Thyroid gland (tissue), 4 donors: ENCODE measurements at regions not wholly inside any gene's neighbourhood (a gene's known extent, or its start where the extent isn't known, plus 50 kb on each side); places are given as distances from the start of the nearest gene placed in this dataset.

Experiments used
- DNase-seq, 2 donors: peaks; one replicate each; pipeline ENCODE4 v3.0.0-alpha.2; 2019
- H3K27ac ChIP-seq, 3 donors: fragments of 200-600 bp; sonication (generic); 1 replicate in 2 of 3; 2 replicates in 1 of 3; pipeline ENCODE4 v1.5.1; 2016 to 2019; ENCODE audit warnings: mild to moderate bottlenecking in 1 of 3, moderate library complexity in 1 of 3
- H3K27me3 ChIP-seq: fragments of 200-600 bp; sonication (generic); one replicate; pipeline ENCODE4 v1.5.1; 2019
- H3K36me3 ChIP-seq, 2 donors: fragments of 200-600 bp; sonication (generic); one replicate each; pipeline ENCODE4 v1.5.1; 2016 to 2019
- H3K4me1 ChIP-seq, 2 donors: fragments of 200-600 bp; sonication (generic); one replicate each; pipeline ENCODE4 v1.5.1; 2017 to 2019
- H3K4me3 ChIP-seq, 3 donors: fragments of 200-600 bp; sonication (generic); replicated peaks in 1 of 3; 1 replicate in 2 of 3; 2 replicates in 1 of 3; pipeline ENCODE4 v1.5.1; 2016; ENCODE audit warnings: mild to moderate bottlenecking in 1 of 3
- H3K9me3 ChIP-seq: fragments of 200-600 bp; sonication (generic); one replicate; pipeline ENCODE4 v1.5.1; 2017
- POLR2A ChIP-seq, 2 donors: fragments of 450-650 bp; IDR thresholded peaks; one replicate each; pipeline ENCODE4 v1.6.1; 2017; ENCODE audit warnings: antibody characterized with exemption in 2 of 2, mild to moderate bottlenecking in 2 of 2, moderate library complexity in 1 of 2
- WGBS, 2 donors: methylation state at CpG; one replicate each; pipeline ENCODE4 v1.1.5; 2017; 5-methylcytosine and 5-hydroxymethylcytosine counted together
- intact Hi-C: fragments of 100-400 bp; cut with DNase I; formaldehyde crosslinking; loops from one replicate; pipeline ENCODE4 v1.15.1; 2023
- TF ChIP-seq, protein P1 (sequence below), 6 experiments: fragments of 200-600 bp in 3 of 6; fragments of 450-650 bp in 3 of 6; sonication (generic) in 3 of 6; IDR thresholded peaks; one replicate each; pipeline ENCODE4 v1.5.1; 2016 to 2019; ENCODE audit warnings: antibody characterized with exemption in 6 of 6, mild to moderate bottlenecking in 2 of 6, inconsistent platforms in 1 of 6, moderate library complexity in 1 of 6

DNA sequence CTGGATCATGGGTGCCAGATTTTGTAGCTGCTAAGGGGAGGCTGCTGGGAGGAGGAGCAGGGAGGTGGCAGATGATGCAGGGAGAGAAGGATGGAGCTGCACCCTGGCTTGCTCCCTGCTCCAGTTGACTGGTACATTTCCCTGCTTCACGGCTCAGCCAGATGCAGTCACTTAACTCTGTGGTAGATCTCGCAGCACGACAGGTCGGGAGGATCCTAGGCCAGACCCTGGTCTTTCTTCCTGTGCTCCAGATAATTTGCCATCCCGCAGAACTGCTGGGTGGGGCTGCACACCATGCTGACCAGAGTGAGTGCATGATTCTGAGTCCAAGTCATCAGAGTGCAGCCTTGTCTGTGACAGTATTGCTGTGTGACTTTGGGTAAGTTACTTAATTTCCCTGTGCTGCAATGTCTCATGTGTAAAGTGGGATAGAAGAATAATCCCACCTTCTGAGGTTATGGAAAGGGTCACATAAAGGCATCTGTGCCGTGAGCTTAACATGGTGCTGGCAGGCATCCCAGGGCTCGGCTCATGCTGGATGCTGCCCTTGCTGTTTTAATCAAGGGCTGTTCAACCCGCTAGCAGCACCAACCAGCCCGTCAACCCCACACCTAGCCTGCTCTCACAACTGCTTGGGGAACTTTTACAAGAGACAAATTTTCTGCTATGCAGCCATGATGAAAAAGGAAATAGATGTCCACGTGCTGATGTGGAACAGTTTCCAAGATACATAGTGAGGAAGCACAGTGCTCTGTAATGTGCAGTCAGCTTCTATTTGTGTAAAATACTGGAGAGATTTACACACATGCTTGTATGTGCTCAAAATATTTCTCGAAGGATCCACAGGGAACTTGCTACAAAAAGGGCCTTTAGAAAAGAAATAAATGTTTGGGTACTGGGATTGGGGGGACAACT is 257.9 kb downstream of the CDH26 start:
- Histone ChIP-seq H3K27ac (no peak overlapping the region), H3K36me3 (no peaks in the 10 kb centered on the region), H3K27me3 (no peaks in the 10 kb centered on the region), H3K4me3 (no peak overlapping the region), H3K4me1 (peaks cover 0 to 11% of the 10 kb centered on the region in 2 donors), H3K9me3 (no peaks in the 10 kb centered on the region)
- intact Hi-C loops: loop anchor here (10.0 kb wide), 1 partner anchor 1009 kb away; no protein-coding TSS in a partner anchor
- peak; percentile 43 to 52 for DNase-seq
- TF ChIP-seq, protein P1, sequence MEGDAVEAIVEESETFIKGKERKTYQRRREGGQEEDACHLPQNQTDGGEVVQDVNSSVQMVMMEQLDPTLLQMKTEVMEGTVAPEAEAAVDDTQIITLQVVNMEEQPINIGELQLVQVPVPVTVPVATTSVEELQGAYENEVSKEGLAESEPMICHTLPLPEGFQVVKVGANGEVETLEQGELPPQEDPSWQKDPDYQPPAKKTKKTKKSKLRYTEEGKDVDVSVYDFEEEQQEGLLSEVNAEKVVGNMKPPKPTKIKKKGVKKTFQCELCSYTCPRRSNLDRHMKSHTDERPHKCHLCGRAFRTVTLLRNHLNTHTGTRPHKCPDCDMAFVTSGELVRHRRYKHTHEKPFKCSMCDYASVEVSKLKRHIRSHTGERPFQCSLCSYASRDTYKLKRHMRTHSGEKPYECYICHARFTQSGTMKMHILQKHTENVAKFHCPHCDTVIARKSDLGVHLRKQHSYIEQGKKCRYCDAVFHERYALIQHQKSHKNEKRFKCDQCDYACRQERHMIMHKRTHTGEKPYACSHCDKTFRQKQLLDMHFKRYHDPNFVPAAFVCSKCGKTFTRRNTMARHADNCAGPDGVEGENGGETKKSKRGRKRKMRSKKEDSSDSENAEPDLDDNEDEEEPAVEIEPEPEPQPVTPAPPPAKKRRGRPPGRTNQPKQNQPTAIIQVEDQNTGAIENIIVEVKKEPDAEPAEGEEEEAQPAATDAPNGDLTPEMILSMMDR (IDR thresholded peaks at IDR 0.05): no peak
- TF ChIP-seq POLR2A (IDR thresholded peaks at IDR 0.05): no peak
- 43 to 51% methylated on average over 11 of the region's 11 CpGs for WGBS, 2 donors

DNA sequence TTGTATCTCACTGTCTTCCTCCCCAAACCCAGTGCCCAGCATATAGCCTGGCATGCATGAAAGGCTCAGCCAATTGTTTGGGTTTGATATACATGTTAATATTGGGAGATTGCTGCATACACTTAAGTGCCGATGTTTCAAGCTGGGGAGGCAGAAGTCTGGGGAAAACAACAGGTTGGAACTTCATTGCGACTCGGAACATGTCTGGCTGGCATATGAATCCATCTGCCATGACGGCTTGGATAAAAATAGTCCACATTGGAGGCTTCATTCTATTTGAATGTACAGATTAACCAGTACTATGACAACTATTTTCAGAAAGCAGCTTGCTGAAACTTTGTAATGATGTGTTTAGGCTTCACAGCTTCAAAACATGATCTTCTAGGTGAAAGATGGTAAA is 261.0 kb downstream of the CDH26 start:
- Histone ChIP-seq H3K9me3 (no peaks in the 10 kb centered on the region), H3K4me1 (peaks cover 0 to 4% of the 10 kb centered on the region in 2 donors), H3K27ac (no peak overlapping the region), H3K27me3 (no peaks in the 10 kb centered on the region), H3K4me3 (no peak overlapping the region), H3K36me3 (no peaks in the 10 kb centered on the region)
- 92 to 95% methylated on average over 4 of the region's 4 CpGs for WGBS, 2 donors
- TF ChIP-seq, protein P1 (IDR thresholded peaks at IDR 0.05): no peak
- no peak for TF ChIP-seq POLR2A (IDR thresholded peaks at IDR 0.05)
- intact Hi-C loops: loop anchor here (10.0 kb wide), 1 partner anchor 1006 kb away; no protein-coding TSS in a partner anchor
- DNase-seq: no peak

DNA sequence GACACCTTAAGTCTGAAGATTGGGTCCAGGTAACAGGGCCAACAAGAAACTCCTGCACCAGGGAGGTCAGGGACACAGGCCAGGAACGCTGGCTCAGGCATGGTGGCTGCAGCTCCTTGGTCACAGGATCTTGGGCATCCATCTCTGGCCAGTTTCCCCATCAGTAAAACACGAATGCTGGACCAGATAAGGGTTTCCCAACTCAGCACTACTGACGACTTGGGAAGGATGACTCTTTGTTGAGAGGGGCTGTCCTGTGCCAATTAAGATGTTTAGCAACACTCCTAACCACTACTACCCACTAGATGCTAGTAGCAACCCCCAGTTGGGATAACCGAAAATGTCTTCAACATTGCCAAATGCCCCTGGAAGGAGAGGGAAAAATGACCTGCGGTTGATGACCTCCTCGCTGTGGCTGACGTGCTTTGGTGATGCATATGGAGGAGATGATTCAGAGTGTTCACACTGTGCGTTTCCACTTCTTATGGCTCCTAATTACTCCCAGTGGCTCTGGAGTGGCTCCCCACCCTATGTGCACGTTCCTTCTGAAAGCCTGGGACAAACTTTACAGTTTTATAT is 261.9 kb downstream of the CDH26 start:
- peaks cover 0 to 4% of the 10 kb centered on the region in 2 donors for H3K4me1 ChIP-seq
- H3K27ac ChIP-seq: no peak overlapping the region
- H3K27me3 ChIP-seq: no peaks in the 10 kb centered on the region
- intact Hi-C loops: loop anchor here (10.0 kb wide), 1 partner anchor 1005 kb away; no protein-coding TSS in a partner anchor
- 88 to 90% methylated on average over 9 of the region's 9 CpGs for WGBS, 2 donors
- TF ChIP-seq, protein P1 (IDR thresholded peaks at IDR 0.05): no peak
- no peak for TF ChIP-seq POLR2A (IDR thresholded peaks at IDR 0.05)
- no peaks in the 10 kb centered on the region for H3K9me3 ChIP-seq
- DNase-seq: no peak
- no peaks in the 10 kb centered on the region for H3K36me3 ChIP-seq
- no peak overlapping the region for H3K4me3 ChIP-seq

DNA sequence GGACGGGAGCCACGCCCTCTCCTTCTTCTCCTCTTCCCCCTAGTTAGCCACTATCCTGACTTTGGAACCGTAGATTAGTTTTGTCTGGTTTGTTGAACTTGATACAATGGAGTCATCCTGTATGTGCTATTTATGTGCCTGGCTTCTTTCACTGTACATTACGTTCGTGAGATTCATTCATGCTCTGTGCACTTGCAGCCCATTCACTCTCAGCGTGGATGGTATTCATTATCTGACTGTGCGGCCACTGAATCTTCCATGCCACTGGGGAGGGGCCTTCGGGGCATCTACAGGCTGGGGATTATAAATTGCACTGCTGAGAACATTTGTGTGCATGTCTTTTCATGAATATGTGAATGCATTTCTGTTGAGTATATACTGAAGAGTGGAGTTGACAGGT is 262.5 kb downstream of the CDH26 start:
- no peaks in the 10 kb centered on the region for H3K36me3 ChIP-seq
- WGBS, 2 donors: 88 to 92% methylated on average over 8 of the region's 8 CpGs
- peaks cover 0 to 4% of the 10 kb centered on the region in 2 donors for H3K4me1 ChIP-seq
- intact Hi-C loops: no loop called here
- H3K27ac ChIP-seq: no peak overlapping the region
- no peak overlapping the region for H3K4me3 ChIP-seq
- no peak for TF ChIP-seq POLR2A (IDR thresholded peaks at IDR 0.05)
- TF ChIP-seq, protein P1 (IDR thresholded peaks at IDR 0.05): no peak
- no peak for DNase-seq
- H3K27me3 ChIP-seq: no peaks in the 10 kb centered on the region
- H3K9me3 ChIP-seq: no peaks in the 10 kb centered on the region

DNA sequence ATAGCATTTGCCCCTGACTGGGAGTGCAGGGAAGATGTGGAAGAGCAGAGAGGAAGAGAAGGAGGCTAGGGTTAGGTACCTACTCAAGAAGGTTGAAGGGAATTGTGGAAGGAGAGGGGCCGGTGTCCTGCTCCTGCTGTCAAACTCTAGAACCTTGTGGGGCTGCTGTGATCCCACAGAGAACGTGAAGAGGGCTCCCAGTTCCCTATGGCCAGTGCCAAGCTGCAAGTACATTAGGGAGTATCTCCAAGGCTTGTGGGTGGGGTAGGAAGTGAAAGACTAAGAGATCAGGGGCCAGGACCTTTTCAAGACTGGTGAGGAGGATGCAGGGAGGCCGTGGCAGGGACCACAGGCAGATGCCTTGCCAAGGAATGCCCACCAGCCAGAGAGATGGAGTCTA is 263.4 kb downstream of the CDH26 start:
- WGBS, 2 donors: 85 to 90% methylated on average over 3 of the region's 3 CpGs
- no peaks in the 10 kb centered on the region for H3K36me3 ChIP-seq
- TF ChIP-seq, protein P1 (IDR thresholded peaks at IDR 0.05): no peak
- no peak for TF ChIP-seq POLR2A (IDR thresholded peaks at IDR 0.05)
- DNase-seq: no peak
- no peaks in the 10 kb centered on the region for H3K27me3 ChIP-seq
- H3K4me3 ChIP-seq: no peak overlapping the region
- intact Hi-C loops: no loop called here
- H3K27ac ChIP-seq: no peak overlapping the region
- H3K4me1 ChIP-seq: no peaks in the 10 kb centered on the region
- H3K9me3 ChIP-seq: no peaks in the 10 kb centered on the region
